OCI-LY7 (cell line): ENCODE measurements at regions not wholly inside any gene's neighbourhood (a gene's known extent, or its start where the extent isn't known, plus 50 kb on each side); places are given as distances from the start of the nearest gene placed in this dataset.

Experiments used
- BruUV-seq: library from RNA; stranded (reverse); fragments of 400-500 nt; replicated peaks from 2 replicates; lab custom pipeline; 2021; lab: Mats Ljungman, UMichigan
- CTCF ChIA-PET: fragments of 300-600 bp; sonication (Branson Sonifier 250); formaldehyde crosslinking; loops from one replicate; lab custom pipeline; 2022; ENCODE audit warnings: antibody characterized with exemption; ENCODE audit not compliant: unreplicated experiment; lab: Charles Lee
- POLR2A ChIA-PET: fragments of 300-600 bp; sonication (Branson Sonifier 250); formaldehyde crosslinking; loops from one replicate; lab custom pipeline; 2022; ENCODE audit warnings: antibody characterized with exemption; lab: Charles Lee
- DNase-seq: peaks from one replicate; pipeline ENCODE4 v3.0.0-alpha.2; 2015; ENCODE audit warnings: low spot score
- H2AFZ ChIP-seq: fragments of 200-600 bp; sonication (generic), shearing (Covaris generic); 2 replicates; pipeline ENCODE4 v1.6.1; 2014; ENCODE audit warnings: mild to moderate bottlenecking, antibody characterized with exemption, low read length, moderate library complexity
- H3K27ac ChIP-seq: fragments of 200-600 bp; sonication (generic); 2 replicates; pipeline ENCODE4 v1.5.1; 2014; ENCODE audit warnings: mixed run types, low read depth, mild to moderate bottlenecking, moderate library complexity, low read length, inconsistent platforms; ENCODE audit not compliant: poor library complexity, severe bottlenecking
- H3K36me3 ChIP-seq: fragments of 200-600 bp; sonication (generic); 2 replicates; pipeline ENCODE4 v1.6.1; 2014; ENCODE audit warnings: mild to moderate bottlenecking, antibody characterized with exemption, low read length, moderate library complexity, mixed read lengths; ENCODE audit not compliant: insufficient read depth
- H3K4me1 ChIP-seq: fragments of 200-600 bp; sonication (generic); 2 replicates; pipeline ENCODE4 v1.5.1; 2014; ENCODE audit warnings: mild to moderate bottlenecking, low read length; ENCODE audit not compliant: insufficient read depth, poor library complexity, severe bottlenecking
- H3K4me2 ChIP-seq: fragments of 200-600 bp; sonication (generic); 2 replicates; pipeline ENCODE4 v1.6.1; 2014; ENCODE audit warnings: mild to moderate bottlenecking, low read length
- H3K4me3 ChIP-seq: fragments of 200-600 bp; sonication (generic); 2 replicates; pipeline ENCODE4 v1.5.1; 2014; ENCODE audit warnings: mild to moderate bottlenecking, low read depth, low read length; ENCODE audit not compliant: poor library complexity, severe bottlenecking
- H3K79me2 ChIP-seq: fragments of 200-600 bp; sonication (generic); 2 replicates; pipeline ENCODE4 v1.6.1; 2016; ENCODE audit warnings: low read depth, mild to moderate bottlenecking, low read length, moderate library complexity, mixed read lengths; ENCODE audit not compliant: insufficient read depth
- H3K9me2 ChIP-seq: fragments of 200-600 bp; sonication (generic); 2 replicates; pipeline ENCODE4 v1.6.1; 2016; ENCODE audit warnings: mild to moderate bottlenecking, low read length, mixed read lengths; ENCODE audit not compliant: insufficient read depth
- H3K9me3 ChIP-seq: fragments of 200-600 bp; sonication (generic); 2 replicates; pipeline ENCODE4 v1.6.1; 2014; ENCODE audit warnings: mild to moderate bottlenecking, mixed run types, low read length, mixed read lengths
- H4K20me1 ChIP-seq: fragments of 200-600 bp; sonication (generic); 2 replicates; pipeline ENCODE4 v1.6.1; 2014; ENCODE audit warnings: mild to moderate bottlenecking, antibody characterized with exemption, low read length, moderate library complexity, mixed read lengths; ENCODE audit not compliant: insufficient read depth
- EZH2phosphoT487 ChIP-seq: fragments of 200-600 bp; sonication (generic); IDR thresholded peaks from 2 replicates; pipeline ENCODE4 v1.6.1; 2018; ENCODE audit warnings: low read depth, borderline replicate concordance, mild to moderate bottlenecking, mixed run types, antibody characterized with exemption, low read length, moderate library complexity, mixed read lengths
- intact Hi-C: fragments of 100-400 bp; cut with micrococcal nuclease; formaldehyde crosslinking; loops from one replicate; pipeline ENCODE4 v1.10.0; 2022; ENCODE audit not compliant: unreplicated experiment
- TF ChIP-seq, protein P1 (sequence below): fragments of 200-600 bp; sonication (generic); conservative IDR thresholded peaks from 2 replicates; pipeline ENCODE4 v1.5.1; 2014; ENCODE audit warnings: mild to moderate bottlenecking, antibody characterized with exemption, low read length, moderate library complexity, mixed read lengths

DNA sequence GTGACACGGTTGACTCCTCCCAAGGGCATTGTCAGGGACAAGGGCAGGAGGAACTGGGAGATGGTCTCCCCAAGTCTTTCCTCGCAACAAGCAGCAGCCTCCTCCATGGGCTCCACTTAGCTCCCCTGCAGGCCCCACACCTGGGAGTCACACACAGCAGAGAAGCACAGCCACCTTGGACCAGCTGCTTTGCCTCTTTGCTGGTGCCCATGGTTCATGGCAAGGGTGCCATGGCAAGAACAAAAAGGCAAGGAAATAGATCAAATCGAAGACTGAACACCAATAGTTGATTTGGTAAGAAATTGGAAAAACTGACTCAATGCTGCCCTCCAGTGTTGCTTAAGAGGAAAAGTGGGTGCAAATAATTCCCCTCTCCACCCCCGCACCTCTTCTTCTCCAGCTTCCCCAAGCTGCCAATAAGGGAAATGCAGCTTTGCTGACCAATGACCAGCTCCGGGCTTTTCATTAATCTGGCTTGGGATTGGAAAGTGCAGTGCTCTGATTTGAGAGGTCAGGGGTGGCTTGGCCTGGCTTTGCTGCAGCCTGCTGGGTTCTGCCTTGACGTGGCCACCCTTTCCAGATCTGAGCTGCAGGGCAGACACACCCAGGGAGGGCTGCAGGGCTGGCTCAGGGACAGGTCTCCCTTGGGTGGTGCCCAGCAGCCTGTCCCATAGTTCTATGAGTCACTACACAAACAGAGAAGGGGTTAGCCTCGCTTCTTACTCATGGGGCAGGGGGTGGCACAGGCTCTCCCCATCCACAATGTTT, 162.0 kb downstream of the KLF13 start:
- H3K36me3 ChIP-seq, result no peaks in the 10 kb centered on the region
- peak overlapping the region; percentile 33 for H3K4me2 ChIP-seq
- intact Hi-C loops, result loop anchor here (1.0 to 5.0 kb wide), 4 partner anchors 31 to 286 kb away; partner anchors contain the start of gene KLF13
- H3K27ac ChIP-seq, result no peak overlapping the region
- POLR2A ChIA-PET, result interaction anchor here (0.7 to 6.6 kb wide), 7 partner anchors 13 to 350 kb away, joined by 3 to 33 read pairs (median 5); no protein-coding TSS in a partner anchor
- peaks cover 38% of the 10 kb centered on the region for H3K4me1 ChIP-seq
- H3K4me3 ChIP-seq, result no peak overlapping the region
- no peaks in the 10 kb centered on the region for H3K9me2 ChIP-seq
- DNase-seq, result peak; percentile 83
- peak overlapping the region; percentile 59; the same call in 1 of the 2 replicates for H2AFZ ChIP-seq
- CTCF ChIA-PET, result interaction anchor here (0.6 to 4.8 kb wide), 9 partner anchors 16 to 127 kb away, joined by 3 to 121 read pairs (median 4); no protein-coding TSS in a partner anchor
- BruUV-seq, result no TSS peak
- peaks cover 19% of the 10 kb centered on the region for H3K9me3 ChIP-seq
- no peak for TF ChIP-seq EZH2phosphoT487
- TF ChIP-seq, protein P1, sequence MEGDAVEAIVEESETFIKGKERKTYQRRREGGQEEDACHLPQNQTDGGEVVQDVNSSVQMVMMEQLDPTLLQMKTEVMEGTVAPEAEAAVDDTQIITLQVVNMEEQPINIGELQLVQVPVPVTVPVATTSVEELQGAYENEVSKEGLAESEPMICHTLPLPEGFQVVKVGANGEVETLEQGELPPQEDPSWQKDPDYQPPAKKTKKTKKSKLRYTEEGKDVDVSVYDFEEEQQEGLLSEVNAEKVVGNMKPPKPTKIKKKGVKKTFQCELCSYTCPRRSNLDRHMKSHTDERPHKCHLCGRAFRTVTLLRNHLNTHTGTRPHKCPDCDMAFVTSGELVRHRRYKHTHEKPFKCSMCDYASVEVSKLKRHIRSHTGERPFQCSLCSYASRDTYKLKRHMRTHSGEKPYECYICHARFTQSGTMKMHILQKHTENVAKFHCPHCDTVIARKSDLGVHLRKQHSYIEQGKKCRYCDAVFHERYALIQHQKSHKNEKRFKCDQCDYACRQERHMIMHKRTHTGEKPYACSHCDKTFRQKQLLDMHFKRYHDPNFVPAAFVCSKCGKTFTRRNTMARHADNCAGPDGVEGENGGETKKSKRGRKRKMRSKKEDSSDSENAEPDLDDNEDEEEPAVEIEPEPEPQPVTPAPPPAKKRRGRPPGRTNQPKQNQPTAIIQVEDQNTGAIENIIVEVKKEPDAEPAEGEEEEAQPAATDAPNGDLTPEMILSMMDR, result peak; percentile 96
- H4K20me1 ChIP-seq, result no peaks in the 10 kb centered on the region
- no peaks in the 10 kb centered on the region for H3K79me2 ChIP-seq

DNA sequence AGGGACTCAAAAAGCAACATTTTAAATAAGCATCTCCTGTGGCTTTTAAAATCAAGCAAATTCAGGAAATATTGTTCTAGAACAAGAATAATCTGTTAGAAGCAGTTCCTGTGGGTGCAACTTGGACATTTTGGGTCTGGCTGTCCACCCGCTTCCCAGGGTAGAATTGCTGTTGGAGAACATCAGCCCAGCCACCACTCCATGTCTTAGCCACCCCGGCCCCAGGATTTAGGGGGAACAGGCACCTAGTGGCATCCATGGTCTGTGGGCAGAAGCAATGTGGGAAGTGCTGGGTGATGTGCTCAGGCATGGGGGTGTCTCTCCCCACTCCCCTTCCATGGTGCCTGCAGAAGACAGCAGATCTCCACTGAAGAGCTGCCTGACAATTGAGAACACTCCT, 162.6 kb downstream of the KLF13 start:
- H3K36me3 ChIP-seq, result no peaks in the 10 kb centered on the region
- intact Hi-C loops, result loop anchor here (2.0 to 5.0 kb wide), 2 partner anchors 162 to 286 kb away; partner anchors contain the start of gene KLF13
- ChIA-PET CTCF (interaction anchor here (0.7 to 4.8 kb wide), 3 partner anchors 47 to 123 kb away, joined by 3 to 121 read pairs (median 11); no protein-coding TSS in a partner anchor), POLR2A (interaction anchor here (0.8 to 6.6 kb wide), 4 partner anchors 14 to 461 kb away, joined by 3 to 33 read pairs (median 5); no protein-coding TSS in a partner anchor)
- H3K9me2 ChIP-seq, result no peaks in the 10 kb centered on the region
- peaks cover 19% of the 10 kb centered on the region for H3K9me3 ChIP-seq
- BruUV-seq, result no TSS peak
- no peak overlapping the region for H3K4me3 ChIP-seq
- no peak overlapping the region for H3K27ac ChIP-seq
- no peak for DNase-seq
- H3K79me2 ChIP-seq, result no peaks in the 10 kb centered on the region
- TF ChIP-seq, protein P1, result no peak
- no peak for TF ChIP-seq EZH2phosphoT487
- peaks cover 38% of the 10 kb centered on the region for H3K4me1 ChIP-seq
- no peak overlapping the region for H3K4me2 ChIP-seq
- peak overlapping the region; percentile 45; the same call in 1 of the 2 replicates for H2AFZ ChIP-seq
- H4K20me1 ChIP-seq, result no peaks in the 10 kb centered on the region
